Gastroesophageal sphincter (tissue), 3 donors: ENCODE measurements at regions not wholly inside any gene's neighbourhood (a gene's known extent, or its start where the extent isn't known, plus 50 kb on each side); places are given as distances from the start of the nearest gene placed in this dataset.

ENCODE experiments used
- CTCF ChIP-seq, 4 experiments: fragments of 200-600 bp in 2 of 4; fragments of 450-650 bp in 2 of 4; sonication (generic) in 1 of 4; IDR thresholded peaks; one replicate each; pipeline ENCODE4 v1.5.1; 2017 to 2019; ENCODE audit warnings: antibody characterized with exemption in 4 of 4, mild to moderate bottlenecking in 2 of 4, moderate library complexity in 2 of 4
- EP300 ChIP-seq: sonication (generic); formaldehyde crosslinking; IDR thresholded peaks from one replicate; pipeline ENCODE4 v1.6.1; 2017; ENCODE audit warnings: antibody characterized with exemption, mild to moderate bottlenecking
- POLR2A ChIP-seq, 2 donors: fragments of 450-650 bp; IDR thresholded peaks; one replicate each; pipeline ENCODE4 v1.6.1; 2017; ENCODE audit warnings: antibody characterized with exemption in 2 of 2, mild to moderate bottlenecking in 2 of 2, moderate library complexity in 1 of 2
- POLR2AphosphoS5 ChIP-seq: sonication (generic); formaldehyde crosslinking; IDR thresholded peaks from one replicate; pipeline ENCODE4 v1.6.1; 2017; ENCODE audit warnings: antibody characterized with exemption

GRCh38 chr2:183723278-183723677 is 599.0 kb downstream of the NUP35 start:
- TF ChIP-seq POLR2A (IDR thresholded peaks at IDR 0.05) (no peak), CTCF (IDR thresholded peaks at IDR 0.05) (no peak), POLR2AphosphoS5 (no peak), EP300 (no peak)
